ENCODE measurements at regions not wholly inside any gene's neighbourhood (a gene's known extent, or its start where the extent isn't known, plus 50 kb on each side); places are given as distances from the start of the nearest gene placed in this dataset.

DNA sequence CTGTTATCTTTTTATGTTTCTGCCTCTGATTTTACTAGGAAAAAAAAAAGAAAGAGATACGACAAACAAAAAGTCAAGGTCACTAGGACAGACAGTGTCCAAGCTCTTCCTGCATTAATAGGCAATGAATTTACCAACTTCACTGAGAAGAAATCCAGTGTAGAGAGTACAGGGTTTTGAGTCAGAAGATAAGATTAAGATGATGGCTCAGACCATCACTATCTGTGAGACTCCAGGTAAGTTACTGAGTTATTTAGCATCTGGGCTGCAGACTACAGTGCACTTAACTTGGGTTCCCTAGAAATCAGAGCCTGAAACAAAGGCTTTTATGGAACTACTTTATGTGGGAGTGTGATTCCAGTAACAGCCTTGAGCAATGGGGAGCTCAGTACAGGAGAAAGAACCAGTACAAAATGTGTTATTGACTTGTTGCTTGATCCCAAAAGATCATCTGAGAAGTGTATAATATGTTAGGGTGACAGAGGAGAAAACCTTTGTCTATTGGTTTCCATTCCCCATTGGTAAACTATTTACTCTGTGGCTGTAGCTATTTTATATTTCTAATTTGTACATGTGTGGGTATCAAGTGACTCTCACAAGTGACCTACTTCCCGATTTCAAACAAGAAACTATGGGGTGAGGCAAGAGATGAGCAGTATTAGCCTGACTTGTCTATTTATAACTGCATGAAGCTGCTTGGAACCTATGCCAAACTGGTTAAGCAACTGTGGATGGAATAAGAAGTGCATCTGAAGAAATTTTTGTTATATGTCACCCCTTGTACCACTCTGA lies 395.8 kb downstream of the RAB38 start:
- Histone ChIP-seq H3K9me3 (ENCODE audit: control insufficient read depth in 4 of 4, low read length in 3 of 4) (no peaks in the 10 kb centered on the region), H3K4me3 (ENCODE audit: low read depth in 1 of 3, low read length in 3 of 3) (no peak overlapping the region), H3K27ac (ENCODE audit: low read depth in 1 of 2, low read length in 2 of 2) (no peak overlapping the region), H3K36me3 (ENCODE audit: control insufficient read depth in 4 of 4, insufficient read depth in 3 of 4, low read depth in 1 of 4, low read length in 3 of 4) (no peaks in the 10 kb centered on the region), H3K4me1 (ENCODE audit: control insufficient read depth in 4 of 4, insufficient read depth in 4 of 4, low read length in 3 of 4) (no peaks in the 10 kb centered on the region), H3K27me3 (ENCODE audit: control insufficient read depth in 4 of 4, insufficient read depth in 4 of 4, low read length in 3 of 4) (no peaks in the 10 kb centered on the region), H3K9ac (ENCODE audit: low read depth in 1 of 2, low read length in 2 of 2) (no peak overlapping the region)
- WGBS, result 22% methylated on average over 2 of the region's 2 CpGs
- DNase-seq (ENCODE audit: low spot score), result no peak
- TF ChIP-seq, protein P1, sequence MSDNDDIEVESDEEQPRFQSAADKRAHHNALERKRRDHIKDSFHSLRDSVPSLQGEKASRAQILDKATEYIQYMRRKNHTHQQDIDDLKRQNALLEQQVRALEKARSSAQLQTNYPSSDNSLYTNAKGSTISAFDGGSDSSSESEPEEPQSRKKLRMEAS (IDR thresholded peaks at IDR 0.05), result no peak
- TF ChIP-seq YY1 (IDR thresholded peaks at IDR 0.05) (no peak), EGR1 (IDR thresholded peaks at IDR 0.05; ENCODE audit: low read depth in 2 of 2) (no peak), RXRA (IDR thresholded peaks at IDR 0.05) (no peak)

DNA sequence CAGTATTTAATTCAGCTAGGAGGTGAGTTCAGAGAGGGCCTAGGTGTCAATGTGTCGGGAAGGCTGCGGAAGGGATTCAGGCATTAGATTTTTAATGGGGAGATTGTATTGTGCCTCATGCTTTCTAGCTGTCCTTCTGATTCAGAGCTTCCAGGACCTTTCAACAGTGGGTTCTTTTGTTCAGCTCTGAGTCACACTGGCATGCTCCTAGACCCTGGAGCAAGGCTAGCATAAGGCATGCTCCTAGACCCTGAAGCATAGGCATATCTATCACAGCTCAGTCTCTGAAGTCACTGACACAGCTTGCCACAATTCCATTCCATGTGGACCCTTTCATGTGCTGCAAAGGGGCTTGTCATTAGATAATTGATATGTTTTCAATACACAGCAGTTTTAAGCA lies 396.9 kb downstream of the RAB38 start:
- H3K27me3 ChIP-seq (ENCODE audit: control insufficient read depth in 4 of 4, insufficient read depth in 4 of 4, low read length in 3 of 4), result no peaks in the 10 kb centered on the region
- DNase-seq (ENCODE audit: low spot score), result no peak
- 92% methylated on average over 2 of the region's 2 CpGs for WGBS
- no peak overlapping the region for H3K27ac ChIP-seq (ENCODE audit: low read depth in 1 of 2, low read length in 2 of 2)
- no peak overlapping the region for H3K4me3 ChIP-seq (ENCODE audit: low read depth in 1 of 3, low read length in 3 of 3)
- H3K4me1 ChIP-seq (ENCODE audit: control insufficient read depth in 4 of 4, insufficient read depth in 4 of 4, low read length in 3 of 4), result no peaks in the 10 kb centered on the region
- no peak overlapping the region for H3K9ac ChIP-seq (ENCODE audit: low read depth in 1 of 2, low read length in 2 of 2)
- no peak for TF ChIP-seq NR2F2 (IDR thresholded peaks at IDR 0.05)
- TF ChIP-seq, protein P2, sequence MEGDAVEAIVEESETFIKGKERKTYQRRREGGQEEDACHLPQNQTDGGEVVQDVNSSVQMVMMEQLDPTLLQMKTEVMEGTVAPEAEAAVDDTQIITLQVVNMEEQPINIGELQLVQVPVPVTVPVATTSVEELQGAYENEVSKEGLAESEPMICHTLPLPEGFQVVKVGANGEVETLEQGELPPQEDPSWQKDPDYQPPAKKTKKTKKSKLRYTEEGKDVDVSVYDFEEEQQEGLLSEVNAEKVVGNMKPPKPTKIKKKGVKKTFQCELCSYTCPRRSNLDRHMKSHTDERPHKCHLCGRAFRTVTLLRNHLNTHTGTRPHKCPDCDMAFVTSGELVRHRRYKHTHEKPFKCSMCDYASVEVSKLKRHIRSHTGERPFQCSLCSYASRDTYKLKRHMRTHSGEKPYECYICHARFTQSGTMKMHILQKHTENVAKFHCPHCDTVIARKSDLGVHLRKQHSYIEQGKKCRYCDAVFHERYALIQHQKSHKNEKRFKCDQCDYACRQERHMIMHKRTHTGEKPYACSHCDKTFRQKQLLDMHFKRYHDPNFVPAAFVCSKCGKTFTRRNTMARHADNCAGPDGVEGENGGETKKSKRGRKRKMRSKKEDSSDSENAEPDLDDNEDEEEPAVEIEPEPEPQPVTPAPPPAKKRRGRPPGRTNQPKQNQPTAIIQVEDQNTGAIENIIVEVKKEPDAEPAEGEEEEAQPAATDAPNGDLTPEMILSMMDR (IDR thresholded peaks at IDR 0.05; ENCODE audit: low read depth, low read length, missing input control), result no peak
- TF ChIP-seq SP1 (IDR thresholded peaks at IDR 0.05), result no peak
- no peak for TF ChIP-seq JUND (IDR thresholded peaks at IDR 0.05)
- TF ChIP-seq FOXA1 (IDR thresholded peaks at IDR 0.05), result no peak
- TF ChIP-seq, protein P3, sequence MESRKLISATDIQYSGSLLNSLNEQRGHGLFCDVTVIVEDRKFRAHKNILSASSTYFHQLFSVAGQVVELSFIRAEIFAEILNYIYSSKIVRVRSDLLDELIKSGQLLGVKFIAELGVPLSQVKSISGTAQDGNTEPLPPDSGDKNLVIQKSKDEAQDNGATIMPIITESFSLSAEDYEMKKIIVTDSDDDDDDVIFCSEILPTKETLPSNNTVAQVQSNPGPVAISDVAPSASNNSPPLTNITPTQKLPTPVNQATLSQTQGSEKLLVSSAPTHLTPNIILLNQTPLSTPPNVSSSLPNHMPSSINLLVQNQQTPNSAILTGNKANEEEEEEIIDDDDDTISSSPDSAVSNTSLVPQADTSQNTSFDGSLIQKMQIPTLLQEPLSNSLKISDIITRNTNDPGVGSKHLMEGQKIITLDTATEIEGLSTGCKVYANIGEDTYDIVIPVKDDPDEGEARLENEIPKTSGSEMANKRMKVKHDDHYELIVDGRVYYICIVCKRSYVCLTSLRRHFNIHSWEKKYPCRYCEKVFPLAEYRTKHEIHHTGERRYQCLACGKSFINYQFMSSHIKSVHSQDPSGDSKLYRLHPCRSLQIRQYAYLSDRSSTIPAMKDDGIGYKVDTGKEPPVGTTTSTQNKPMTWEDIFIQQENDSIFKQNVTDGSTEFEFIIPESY (IDR thresholded peaks at IDR 0.05), result no peak
- TF ChIP-seq TAF1 (conservative IDR thresholded peaks at IDR 0.05), result no peak
- no peak for TF ChIP-seq RAD21 (IDR thresholded peaks at IDR 0.05)
- TF ChIP-seq, protein P1 (IDR thresholded peaks at IDR 0.05), result no peak
- TF ChIP-seq HNF4G (IDR thresholded peaks at IDR 0.05), result no peak
- TF ChIP-seq, protein P4, sequence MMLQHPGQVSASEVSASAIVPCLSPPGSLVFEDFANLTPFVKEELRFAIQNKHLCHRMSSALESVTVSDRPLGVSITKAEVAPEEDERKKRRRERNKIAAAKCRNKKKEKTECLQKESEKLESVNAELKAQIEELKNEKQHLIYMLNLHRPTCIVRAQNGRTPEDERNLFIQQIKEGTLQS (IDR thresholded peaks at IDR 0.05), result no peak
- TF ChIP-seq HNF4A (conservative IDR thresholded peaks at IDR 0.05), result no peak
- no peak for TF ChIP-seq EGR1 (IDR thresholded peaks at IDR 0.05; ENCODE audit: low read depth in 2 of 2)
- no peak for TF ChIP-seq FOXA2 (IDR thresholded peaks at IDR 0.05)
- TF ChIP-seq YY1 (IDR thresholded peaks at IDR 0.05), result no peak
- TF ChIP-seq, protein P5, sequence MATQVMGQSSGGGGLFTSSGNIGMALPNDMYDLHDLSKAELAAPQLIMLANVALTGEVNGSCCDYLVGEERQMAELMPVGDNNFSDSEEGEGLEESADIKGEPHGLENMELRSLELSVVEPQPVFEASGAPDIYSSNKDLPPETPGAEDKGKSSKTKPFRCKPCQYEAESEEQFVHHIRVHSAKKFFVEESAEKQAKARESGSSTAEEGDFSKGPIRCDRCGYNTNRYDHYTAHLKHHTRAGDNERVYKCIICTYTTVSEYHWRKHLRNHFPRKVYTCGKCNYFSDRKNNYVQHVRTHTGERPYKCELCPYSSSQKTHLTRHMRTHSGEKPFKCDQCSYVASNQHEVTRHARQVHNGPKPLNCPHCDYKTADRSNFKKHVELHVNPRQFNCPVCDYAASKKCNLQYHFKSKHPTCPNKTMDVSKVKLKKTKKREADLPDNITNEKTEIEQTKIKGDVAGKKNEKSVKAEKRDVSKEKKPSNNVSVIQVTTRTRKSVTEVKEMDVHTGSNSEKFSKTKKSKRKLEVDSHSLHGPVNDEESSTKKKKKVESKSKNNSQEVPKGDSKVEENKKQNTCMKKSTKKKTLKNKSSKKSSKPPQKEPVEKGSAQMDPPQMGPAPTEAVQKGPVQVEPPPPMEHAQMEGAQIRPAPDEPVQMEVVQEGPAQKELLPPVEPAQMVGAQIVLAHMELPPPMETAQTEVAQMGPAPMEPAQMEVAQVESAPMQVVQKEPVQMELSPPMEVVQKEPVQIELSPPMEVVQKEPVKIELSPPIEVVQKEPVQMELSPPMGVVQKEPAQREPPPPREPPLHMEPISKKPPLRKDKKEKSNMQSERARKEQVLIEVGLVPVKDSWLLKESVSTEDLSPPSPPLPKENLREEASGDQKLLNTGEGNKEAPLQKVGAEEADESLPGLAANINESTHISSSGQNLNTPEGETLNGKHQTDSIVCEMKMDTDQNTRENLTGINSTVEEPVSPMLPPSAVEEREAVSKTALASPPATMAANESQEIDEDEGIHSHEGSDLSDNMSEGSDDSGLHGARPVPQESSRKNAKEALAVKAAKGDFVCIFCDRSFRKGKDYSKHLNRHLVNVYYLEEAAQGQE (IDR thresholded peaks at IDR 0.05), result no peak
- H3K9me3 ChIP-seq (ENCODE audit: control insufficient read depth in 4 of 4, low read length in 3 of 4), result no peaks in the 10 kb centered on the region
- H3K36me3 ChIP-seq (ENCODE audit: control insufficient read depth in 4 of 4, insufficient read depth in 3 of 4, low read depth in 1 of 4, low read length in 3 of 4), result no peaks in the 10 kb centered on the region

All from liver (tissue), 8 donors.